ENCODE measurements at regions not wholly inside any gene's neighbourhood (a gene's known extent, or its start where the extent isn't known, plus 50 kb on each side); places are given as distances from the start of the nearest gene placed in this dataset.

DNA sequence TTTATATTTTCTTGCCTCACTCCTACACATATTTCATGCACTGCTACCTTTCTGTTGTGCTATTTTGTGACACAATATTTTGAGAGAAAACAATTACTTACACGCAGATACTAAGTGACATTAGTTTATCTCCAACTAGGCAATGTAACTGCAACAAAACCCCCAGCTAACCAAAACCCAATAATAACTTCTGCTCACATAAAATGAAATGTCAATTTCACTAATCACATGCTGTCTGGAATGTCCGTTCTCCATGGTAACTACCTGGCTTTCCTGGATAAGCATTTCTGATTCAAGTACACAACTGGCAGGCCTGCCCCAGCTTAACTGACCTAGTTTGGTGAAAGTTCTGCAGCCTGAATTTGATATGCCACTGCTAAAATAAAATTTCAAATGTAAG lies 313.5 kb downstream of the TMA16 start:
- no peaks in the 10 kb centered on the region for H3K9me3 ChIP-seq
- H3K36me3 ChIP-seq = no peaks in the 10 kb centered on the region
- no peak overlapping the region for H3K4me3 ChIP-seq
- no peak for DNase-seq
- WGBS, 2 donors = 77% methylated on average over 2 of the region's 2 CpGs
- no peak overlapping the region for H3K27ac ChIP-seq
- intact Hi-C loops (cut with DNase I) = no loop called here
- no peaks in the 10 kb centered on the region for H3K27me3 ChIP-seq
- no peaks in the 10 kb centered on the region for H3K4me1 ChIP-seq
- no peak for TF ChIP-seq POLR2A (IDR thresholded peaks at IDR 0.05)
- TF ChIP-seq, protein P1, sequence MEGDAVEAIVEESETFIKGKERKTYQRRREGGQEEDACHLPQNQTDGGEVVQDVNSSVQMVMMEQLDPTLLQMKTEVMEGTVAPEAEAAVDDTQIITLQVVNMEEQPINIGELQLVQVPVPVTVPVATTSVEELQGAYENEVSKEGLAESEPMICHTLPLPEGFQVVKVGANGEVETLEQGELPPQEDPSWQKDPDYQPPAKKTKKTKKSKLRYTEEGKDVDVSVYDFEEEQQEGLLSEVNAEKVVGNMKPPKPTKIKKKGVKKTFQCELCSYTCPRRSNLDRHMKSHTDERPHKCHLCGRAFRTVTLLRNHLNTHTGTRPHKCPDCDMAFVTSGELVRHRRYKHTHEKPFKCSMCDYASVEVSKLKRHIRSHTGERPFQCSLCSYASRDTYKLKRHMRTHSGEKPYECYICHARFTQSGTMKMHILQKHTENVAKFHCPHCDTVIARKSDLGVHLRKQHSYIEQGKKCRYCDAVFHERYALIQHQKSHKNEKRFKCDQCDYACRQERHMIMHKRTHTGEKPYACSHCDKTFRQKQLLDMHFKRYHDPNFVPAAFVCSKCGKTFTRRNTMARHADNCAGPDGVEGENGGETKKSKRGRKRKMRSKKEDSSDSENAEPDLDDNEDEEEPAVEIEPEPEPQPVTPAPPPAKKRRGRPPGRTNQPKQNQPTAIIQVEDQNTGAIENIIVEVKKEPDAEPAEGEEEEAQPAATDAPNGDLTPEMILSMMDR (IDR thresholded peaks at IDR 0.05) = no peak

DNA sequence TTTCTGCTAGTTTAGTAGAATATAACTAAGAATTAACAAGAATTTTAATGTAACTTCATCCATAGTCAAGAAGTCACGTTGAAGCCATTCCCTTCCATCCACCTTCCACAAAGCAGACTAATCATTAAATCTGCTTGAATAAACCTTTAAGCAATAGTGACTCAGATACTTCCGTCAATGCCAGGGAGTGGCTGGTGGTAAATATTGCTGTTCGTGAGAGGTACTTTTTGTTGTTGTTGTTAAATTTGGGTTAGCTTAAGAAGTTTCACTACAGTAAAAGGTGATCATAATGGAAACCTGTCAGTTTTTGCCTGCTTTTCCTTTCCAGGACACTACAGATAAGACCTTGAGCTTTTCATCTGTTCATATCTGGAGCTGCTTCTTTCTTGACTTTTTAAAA lies 316.3 kb downstream of the TMA16 start:
- Histone ChIP-seq H3K4me3 (no peak overlapping the region), H3K27me3 (no peaks in the 10 kb centered on the region), H3K27ac (no peak overlapping the region), H3K9me3 (no peaks in the 10 kb centered on the region), H3K4me1 (no peaks in the 10 kb centered on the region), H3K36me3 (no peaks in the 10 kb centered on the region)
- WGBS, 2 donors = 30 to 51% methylated on average over 3 of the region's 3 CpGs
- TF ChIP-seq, protein P1 (IDR thresholded peaks at IDR 0.05) = no peak
- TF ChIP-seq POLR2A (IDR thresholded peaks at IDR 0.05) = no peak
- DNase-seq = no peak
- intact Hi-C loops (cut with DNase I) = no loop called here

DNA sequence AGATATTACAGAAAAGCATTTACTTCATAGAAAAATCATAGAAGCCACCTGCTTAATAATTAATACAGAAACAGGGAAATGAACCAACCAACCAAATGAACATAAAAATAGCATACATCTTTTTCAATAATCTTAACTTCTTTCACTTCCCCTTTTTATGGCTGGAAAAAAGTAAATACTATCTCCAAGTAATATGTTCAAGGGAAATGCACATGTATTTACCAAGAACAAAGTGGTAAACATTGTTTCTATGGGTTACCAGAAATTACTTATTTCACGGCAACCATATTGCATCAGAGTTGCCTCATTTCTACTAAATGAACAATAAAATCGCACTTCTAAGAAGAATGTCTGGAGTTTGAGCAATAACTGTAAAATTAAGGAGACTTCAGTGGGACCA lies 321.3 kb downstream of the TMA16 start:
- intact Hi-C loops (cut with DNase I) = no loop called here
- no peaks in the 10 kb centered on the region for H3K9me3 ChIP-seq
- 72 to 75% methylated on average over 2 of the region's 2 CpGs for WGBS, 2 donors
- H3K27ac ChIP-seq = no peak overlapping the region
- H3K36me3 ChIP-seq = no peaks in the 10 kb centered on the region
- no peaks in the 10 kb centered on the region for H3K4me1 ChIP-seq
- TF ChIP-seq, protein P1 (IDR thresholded peaks at IDR 0.05) = no peak
- no peak for TF ChIP-seq POLR2A (IDR thresholded peaks at IDR 0.05)
- no peak overlapping the region for H3K4me3 ChIP-seq
- H3K27me3 ChIP-seq = no peaks in the 10 kb centered on the region
- DNase-seq = no peak

DNA sequence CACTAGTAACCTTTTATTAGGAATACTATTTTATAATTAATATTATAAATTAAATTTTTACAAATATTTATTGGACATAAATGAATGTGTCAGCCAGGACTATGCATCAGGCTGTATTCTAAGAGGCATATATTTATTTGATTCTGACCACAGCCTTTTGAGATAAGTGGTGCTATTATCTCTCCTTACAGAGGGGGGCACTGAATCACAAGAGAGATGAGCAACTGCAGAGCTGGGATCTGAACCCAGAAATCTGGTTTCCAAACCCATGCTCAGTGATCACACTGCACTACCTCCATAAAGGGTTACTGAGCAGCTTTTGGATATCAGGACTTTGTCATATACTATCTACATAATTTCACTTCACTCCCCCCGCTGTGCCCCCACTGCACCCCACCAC lies 322.0 kb downstream of the TMA16 start:
- intact Hi-C loops (cut with DNase I) = no loop called here
- H3K4me1 ChIP-seq = no peaks in the 10 kb centered on the region
- H3K36me3 ChIP-seq = no peaks in the 10 kb centered on the region
- TF ChIP-seq POLR2A (IDR thresholded peaks at IDR 0.05) = no peak
- TF ChIP-seq, protein P1 (IDR thresholded peaks at IDR 0.05) = no peak
- no peak overlapping the region for H3K4me3 ChIP-seq
- 91% methylated on average over 1 of the region's 1 CpG; no CpG with 5 or more reads in 1 of the 2 donors for WGBS, 2 donors
- no peaks in the 10 kb centered on the region for H3K9me3 ChIP-seq
- DNase-seq = no peak
- no peaks in the 10 kb centered on the region for H3K27me3 ChIP-seq
- no peak overlapping the region for H3K27ac ChIP-seq

DNA sequence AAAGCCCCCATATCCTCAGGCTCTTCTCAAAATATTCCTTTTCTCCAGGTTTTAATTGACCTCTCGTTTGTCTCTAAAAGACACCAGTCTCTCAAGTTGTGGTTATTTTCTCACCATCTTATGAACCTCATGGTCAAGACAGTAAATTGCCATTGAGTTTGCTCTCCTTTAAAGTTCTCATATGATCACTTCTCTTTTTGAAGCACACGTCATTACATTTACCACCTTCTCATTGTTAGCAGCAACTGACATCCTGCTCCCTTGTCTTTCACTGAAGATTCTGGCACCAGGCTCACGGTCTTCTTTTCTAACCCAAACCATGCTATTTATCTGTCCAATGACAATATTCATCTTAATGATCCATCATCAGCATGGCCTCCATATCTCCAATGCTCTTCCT lies 324.2 kb downstream of the TMA16 start:
- Histone ChIP-seq H3K27me3 (no peaks in the 10 kb centered on the region), H3K4me1 (no peaks in the 10 kb centered on the region), H3K27ac (no peak overlapping the region), H3K36me3 (no peaks in the 10 kb centered on the region), H3K9me3 (no peaks in the 10 kb centered on the region), H3K4me3 (no peak overlapping the region)
- WGBS, 2 donors = 66 to 67% methylated on average over 3 of the region's 3 CpGs
- intact Hi-C loops (cut with DNase I) = no loop called here
- TF ChIP-seq, protein P1 (IDR thresholded peaks at IDR 0.05) = no peak
- TF ChIP-seq POLR2A (IDR thresholded peaks at IDR 0.05) = no peak
- no peak for DNase-seq
